ENCODE measurements at regions not wholly inside any gene's neighbourhood (a gene's known extent, or its start where the extent isn't known, plus 50 kb on each side); places are given as distances from the start of the nearest gene placed in this dataset.
"Not testable (repeated sequence)": the region's sequence is repeated elsewhere in the genome, so short reads cannot be mapped to it uniquely, and the experiment has no call there.

DNA sequence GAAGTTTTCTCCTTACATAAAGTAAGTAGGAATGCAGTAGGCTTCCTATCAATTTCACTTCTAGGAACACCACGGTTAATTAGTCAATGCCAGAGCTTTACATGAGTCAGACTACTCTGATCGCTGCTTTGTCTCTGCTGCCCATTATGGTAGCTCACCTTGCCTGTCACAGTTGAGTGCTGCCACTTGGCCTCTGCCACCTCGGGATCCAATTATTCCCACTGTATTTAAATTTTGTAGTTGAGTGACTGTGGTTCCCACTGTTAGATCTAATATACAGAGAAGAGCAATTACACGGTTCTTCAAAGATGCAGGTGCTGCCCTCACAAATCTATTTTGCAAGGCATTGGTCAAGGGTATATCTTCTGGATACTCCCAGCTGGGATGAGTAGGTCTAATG lies 92.5 kb upstream of the CABCOCO1 start:
- ATAC-seq, DNase-seq, H3K27ac Mint-ChIP-seq, H3K4me3 Mint-ChIP-seq, H3K36me3 Mint-ChIP-seq, POLR2A ChIA-PET, H3K27me3 Mint-ChIP-seq, H3K4me1 Mint-ChIP-seq: not testable (repeated sequence)
- H3K9me3 Mint-ChIP-seq = peaks cover 0 to 11% (median 7%) of the 10 kb centered on the region in 9 donors

DNA sequence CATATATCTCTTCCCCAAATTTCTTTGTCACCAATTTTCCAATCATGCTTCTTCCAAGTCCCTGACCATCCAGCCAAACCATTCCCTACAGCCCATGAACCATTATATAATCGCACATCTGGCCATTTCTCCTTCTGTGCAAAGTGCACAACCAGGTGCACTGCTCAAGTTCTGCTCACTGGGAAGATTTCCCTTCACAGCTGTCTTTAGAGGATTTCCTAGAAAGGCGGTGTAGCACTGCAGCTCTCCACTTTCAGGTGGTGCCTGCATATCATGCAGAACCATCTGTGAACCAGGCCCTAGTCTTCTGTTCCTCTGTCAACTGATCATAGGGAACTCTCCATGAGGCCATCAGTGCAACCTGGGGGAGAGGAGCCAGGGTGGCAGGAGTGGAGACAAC lies 95.0 kb upstream of the CABCOCO1 start:
- Mint-ChIP-seq H3K27me3 (peaks cover 0 to 4% (median 0%) of the 10 kb centered on the region in 5 donors), H3K27ac (no peak overlapping the region), H3K4me1 (no peaks in the 10 kb centered on the region), H3K36me3 (no peaks in the 10 kb centered on the region), H3K9me3 (peaks cover 0 to 11% (median 7%) of the 10 kb centered on the region in 9 donors), H3K4me3 (no peak overlapping the region)
- ATAC-seq = no peak
- DNase-seq = no peak
- POLR2A ChIA-PET = no interaction called here

GRCh38 chr10:61565819-61566560 lies 96.7 kb upstream of the CABCOCO1 start:
- Mint-ChIP-seq H3K4me3 (no peak overlapping the region), H3K4me1 (no peaks in the 10 kb centered on the region), H3K27me3 (no peaks in the 10 kb centered on the region), H3K27ac (no peak overlapping the region), H3K36me3 (no peaks in the 10 kb centered on the region), H3K9me3 (peaks cover 0 to 11% (median 5%) of the 10 kb centered on the region in 9 donors)
- POLR2A ChIA-PET = no interaction called here
- ATAC-seq (no peak), DNase-seq (no peak)

- no peaks in the 10 kb centered on the region for H3K36me3 Mint-ChIP-seq
- peaks cover 0 to 2% (median 0%) of the 10 kb centered on the region in 5 donors for H3K27me3 Mint-ChIP-seq
- H3K27ac Mint-ChIP-seq = no peak overlapping the region
- ATAC-seq (no peak), DNase-seq (no peak)
- H3K4me3 Mint-ChIP-seq = no peak overlapping the region
- H3K4me1 Mint-ChIP-seq = no peaks in the 10 kb centered on the region
- no peaks in the 10 kb centered on the region for H3K9me3 Mint-ChIP-seq
- POLR2A ChIA-PET = no interaction called here
Measured at GRCh38 chr10:61564444-61564843, 98.3 kb upstream of the CABCOCO1 start.

- DNase-seq (no peak), ATAC-seq (no peak)
- Mint-ChIP-seq H3K4me3 (no peak overlapping the region), H3K4me1 (no peaks in the 10 kb centered on the region), H3K27ac (no peak overlapping the region), H3K36me3 (no peaks in the 10 kb centered on the region), H3K27me3 (peaks cover 0 to 6% (median 3%) of the 10 kb centered on the region in 5 donors), H3K9me3 (peaks cover 0 to 2% (median 0%) of the 10 kb centered on the region in 9 donors)
- POLR2A ChIA-PET = no interaction called here
Measured at GRCh38 chr10:61559615-61560014, 103.1 kb upstream of the CABCOCO1 start.

DNA sequence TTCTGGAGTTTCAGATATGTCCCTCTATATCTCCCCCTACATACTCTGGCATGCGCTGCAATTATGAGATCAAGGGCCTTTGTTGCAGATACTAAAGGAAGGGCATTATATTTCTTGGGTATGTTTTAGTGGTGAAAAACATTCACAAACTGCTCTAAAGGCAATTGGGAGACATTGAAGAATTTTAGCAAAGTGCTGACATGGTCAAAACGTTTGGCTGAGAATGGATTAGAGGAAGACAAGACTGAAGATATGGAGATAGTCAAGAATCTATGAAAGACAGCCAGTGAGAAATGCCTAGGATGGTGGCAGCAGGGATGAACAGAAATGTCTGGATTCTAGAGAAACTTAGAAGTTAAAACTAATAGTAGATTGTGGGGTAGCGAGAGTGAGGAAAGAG lies 104.5 kb upstream of the CABCOCO1 start:
- no peak overlapping the region for H3K4me3 Mint-ChIP-seq
- no peak overlapping the region for H3K27ac Mint-ChIP-seq
- H3K36me3 Mint-ChIP-seq = no peaks in the 10 kb centered on the region
- H3K9me3 Mint-ChIP-seq = peaks cover 0 to 2% (median 0%) of the 10 kb centered on the region in 9 donors
- peaks cover 0 to 6% (median 3%) of the 10 kb centered on the region in 5 donors for H3K27me3 Mint-ChIP-seq
- H3K4me1 Mint-ChIP-seq = no peaks in the 10 kb centered on the region
- POLR2A ChIA-PET = no interaction called here
- DNase-seq (no peak), ATAC-seq (no peak)

- DNase-seq (no peak), ATAC-seq (no peak)
- POLR2A ChIA-PET = no interaction called here
- no peak overlapping the region for H3K4me3 Mint-ChIP-seq
- H3K9me3 Mint-ChIP-seq = peaks cover 0 to 3% (median 0%) of the 10 kb centered on the region in 9 donors
- H3K36me3 Mint-ChIP-seq = no peaks in the 10 kb centered on the region
- no peaks in the 10 kb centered on the region for H3K4me1 Mint-ChIP-seq
- H3K27ac Mint-ChIP-seq = no peak overlapping the region
- peaks cover 0 to 9% (median 3%) of the 10 kb centered on the region in 5 donors for H3K27me3 Mint-ChIP-seq
Measured at GRCh38 chr10:61554925-61555324, 101.7 kb upstream of the TMEM26 start.

GRCh38 chr10:61549861-61550260 lies 96.7 kb upstream of the TMEM26 start:
- Mint-ChIP-seq H3K27me3 (peaks cover 0 to 6% (median 0%) of the 10 kb centered on the region in 5 donors), H3K4me1 (no peaks in the 10 kb centered on the region), H3K27ac (no peak overlapping the region), H3K36me3 (no peaks in the 10 kb centered on the region), H3K4me3 (no peak overlapping the region), H3K9me3 (peaks cover 0 to 12% (median 0%) of the 10 kb centered on the region in 9 donors)
- ATAC-seq (no peak), DNase-seq (no peak)
- POLR2A ChIA-PET = no interaction called here

DNA sequence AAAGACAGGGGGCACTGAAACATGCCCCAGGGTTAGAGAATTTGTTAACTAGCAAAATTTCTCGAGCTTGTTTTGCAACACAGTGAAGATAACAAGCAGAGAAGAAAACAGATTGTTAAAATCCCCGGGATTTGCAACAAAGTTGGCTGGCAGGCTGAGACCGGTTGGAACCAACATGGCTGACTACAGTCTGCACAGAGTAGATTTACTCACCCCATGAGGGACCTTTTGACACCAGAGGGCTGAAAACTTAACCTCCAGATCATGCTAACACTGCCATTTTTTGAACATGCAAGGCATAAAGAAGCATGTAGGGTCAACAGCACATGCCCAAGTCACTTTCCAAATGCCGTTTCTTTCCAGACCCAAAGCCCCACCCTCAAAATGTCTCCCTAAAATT lies 95.2 kb upstream of the TMEM26 start:
- Mint-ChIP-seq H3K27me3 (peaks cover 0 to 8% (median 0%) of the 10 kb centered on the region in 5 donors), H3K9me3 (peaks cover 0 to 21% (median 0%) of the 10 kb centered on the region in 9 donors), H3K27ac (peak overlapping the region in 1 of 10 donors; percentile 72), H3K36me3 (no peaks in the 10 kb centered on the region), H3K4me1 (no peaks in the 10 kb centered on the region), H3K4me3 (no peak overlapping the region)
- POLR2A ChIA-PET = no interaction called here
- DNase-seq (no peak), ATAC-seq (no peak)

GRCh38 chr10:61547297-61547696 lies 94.1 kb upstream of the TMEM26 start:
- peaks cover 0 to 8% (median 1%) of the 10 kb centered on the region in 5 donors for H3K27me3 Mint-ChIP-seq
- no peak overlapping the region for H3K27ac Mint-ChIP-seq
- H3K4me3 Mint-ChIP-seq = no peak overlapping the region
- no peak for DNase-seq
- H3K4me1 Mint-ChIP-seq = no peaks in the 10 kb centered on the region
- POLR2A ChIA-PET = no interaction called here
- no peaks in the 10 kb centered on the region for H3K36me3 Mint-ChIP-seq
- peaks cover 0 to 21% (median 0%) of the 10 kb centered on the region in 9 donors for H3K9me3 Mint-ChIP-seq
- no peak for ATAC-seq

DNA sequence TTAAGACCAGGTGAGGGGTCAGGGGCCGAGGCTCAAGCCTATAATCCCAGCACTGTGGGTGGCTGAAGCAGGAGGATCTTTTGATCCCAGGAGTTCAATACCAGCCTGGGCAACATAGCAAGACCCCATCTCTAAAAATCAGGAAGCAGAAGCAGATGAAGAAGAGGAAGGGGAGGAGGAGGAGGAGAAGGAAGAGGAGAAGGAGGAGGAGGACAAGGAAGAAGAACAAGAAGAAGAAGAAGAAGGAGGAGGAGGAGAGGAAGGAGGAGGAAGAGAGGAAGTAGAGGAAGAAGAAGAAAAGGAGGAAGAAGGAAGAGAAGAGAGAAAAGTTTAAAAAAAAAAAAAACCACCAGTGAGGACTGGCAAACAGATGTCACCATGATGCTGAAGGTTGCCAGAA lies 92.0 kb upstream of the TMEM26 start:
- H3K4me1 Mint-ChIP-seq = no peaks in the 10 kb centered on the region
- DNase-seq = no peak
- peaks cover 0 to 21% (median 0%) of the 10 kb centered on the region in 9 donors for H3K9me3 Mint-ChIP-seq
- POLR2A ChIA-PET = no interaction called here
- H3K27me3 Mint-ChIP-seq = peaks cover 0 to 8% (median 1%) of the 10 kb centered on the region in 5 donors
- H3K36me3 Mint-ChIP-seq = no peaks in the 10 kb centered on the region
- H3K27ac Mint-ChIP-seq = no peak overlapping the region
- no peak overlapping the region for H3K4me3 Mint-ChIP-seq
- ATAC-seq = no peak

- H3K4me1 Mint-ChIP-seq = no peaks in the 10 kb centered on the region
- no peaks in the 10 kb centered on the region for H3K36me3 Mint-ChIP-seq
- POLR2A ChIA-PET = no interaction called here
Measured at GRCh38 chr10:61543831-61544230, 90.7 kb upstream of the TMEM26 start.

GRCh38 chr10:61542596-61542995 lies 89.4 kb upstream of the TMEM26 start:
- ATAC-seq = no peak
- Mint-ChIP-seq H3K36me3 (no peaks in the 10 kb centered on the region), H3K27ac (no peak overlapping the region), H3K4me1 (no peaks in the 10 kb centered on the region), H3K4me3 (no peak overlapping the region), H3K9me3 (peaks cover 0 to 21% (median 0%) of the 10 kb centered on the region in 9 donors), H3K27me3 (peaks cover 0 to 11% (median 2%) of the 10 kb centered on the region in 5 donors)
- DNase-seq = no peak
- POLR2A ChIA-PET = no interaction called here

More at GRCh38 chr10:61543831-61544230, 90.7 kb upstream of the TMEM26 start:
- Mint-ChIP-seq H3K4me3 (no peak overlapping the region), H3K9me3 (peaks cover 0 to 21% (median 0%) of the 10 kb centered on the region in 9 donors), H3K27ac (no peak overlapping the region), H3K27me3 (peaks cover 0 to 11% (median 2%) of the 10 kb centered on the region in 5 donors)
- ATAC-seq = no peak
- no peak for DNase-seq

DNA sequence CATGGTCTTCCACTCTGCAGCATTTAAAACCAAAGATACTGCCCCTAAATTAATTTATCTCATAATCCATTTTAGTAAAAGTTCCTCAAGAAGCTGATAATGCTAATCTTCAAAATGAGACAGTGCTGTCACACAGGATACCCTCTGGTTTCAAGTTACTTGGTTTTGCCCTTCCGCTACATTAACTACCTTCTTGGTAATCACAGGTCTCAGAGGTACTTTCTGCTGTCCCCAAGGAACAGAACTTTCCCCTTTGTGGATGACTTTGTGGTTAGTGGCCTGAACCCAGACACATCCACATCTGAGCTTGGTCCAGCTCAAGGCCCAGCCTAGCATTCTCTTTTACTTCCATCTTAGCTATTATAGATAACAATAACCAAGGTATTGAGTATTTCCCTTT lies 88.8 kb upstream of the TMEM26 start:
- Mint-ChIP-seq H3K27me3 (peaks cover 0 to 11% (median 2%) of the 10 kb centered on the region in 5 donors), H3K9me3 (peaks cover 0 to 20% (median 0%) of the 10 kb centered on the region in 9 donors), H3K36me3 (no peaks in the 10 kb centered on the region), H3K4me1 (no peaks in the 10 kb centered on the region), H3K27ac (no peak overlapping the region), H3K4me3 (no peak overlapping the region)
- ATAC-seq = no peak
- DNase-seq = no peak
- POLR2A ChIA-PET = no interaction called here
